Activated T-helper 9 cell treated with anti-CD3 and anti-CD28 coated beads, Interleukin-2, amount 50 U/mL, for 16 hours (primary cell): ENCODE measurements at regions not wholly inside any gene's neighbourhood (a gene's known extent, or its start where the extent isn't known, plus 50 kb on each side); places are given as distances from the start of the nearest gene placed in this dataset.

Experiments
- DNase-seq: peaks from one replicate; pipeline ENCODE4 v3.0.0-alpha.2; 2020; ENCODE audit warnings: low read depth

- DNase-seq = no peak
Measured at GRCh38 chr14:95382747-95383146, 63.0 kb upstream of the CLMN start.

GRCh38 chr14:95381726-95382125 is 62.0 kb upstream of the CLMN start:
- no peak for DNase-seq

DNA sequence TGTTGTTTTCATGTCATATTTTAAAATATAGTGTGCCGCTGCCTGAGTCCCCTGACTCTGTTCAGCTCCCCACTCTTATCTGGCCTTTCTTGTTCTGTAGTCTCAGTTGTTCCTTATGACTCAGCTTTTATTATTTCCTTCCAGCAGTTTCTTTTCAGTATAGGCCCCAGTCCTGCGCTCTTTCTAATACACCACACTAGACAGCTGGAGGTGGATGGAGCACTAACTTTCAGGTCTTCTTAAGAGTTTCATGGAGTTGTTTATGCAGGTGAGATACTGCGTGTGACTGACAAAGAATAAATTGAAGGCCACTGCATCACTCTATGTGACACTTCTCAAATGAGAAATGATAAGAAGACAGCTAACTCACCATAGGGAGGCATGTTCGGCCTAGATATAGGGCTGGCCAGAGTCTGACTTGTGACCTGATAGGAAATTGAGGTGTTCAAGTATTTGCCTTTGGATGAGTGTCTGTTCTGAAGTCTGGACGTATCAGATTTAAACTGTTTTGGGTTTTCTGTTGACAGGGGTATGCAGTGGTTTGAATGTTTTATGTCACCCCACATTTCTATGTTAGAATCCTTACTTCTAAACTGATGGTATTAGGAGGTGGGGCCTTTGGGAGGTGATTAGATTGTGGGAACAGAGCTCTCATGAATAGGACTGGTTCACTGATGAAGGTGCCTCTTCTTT is 60.8 kb upstream of the CLMN start:
- DNase-seq = no peak

- DNase-seq = no peak
Measured at GRCh38 chr14:95379634-95380033, 59.9 kb upstream of the CLMN start.

- DNase-seq = no peak
Measured at GRCh38 chr14:95375539-95376109, 55.9 kb upstream of the CLMN start.

- no peak for DNase-seq
Measured at GRCh38 chr14:95374239-95374997, 54.7 kb upstream of the CLMN start.

DNA sequence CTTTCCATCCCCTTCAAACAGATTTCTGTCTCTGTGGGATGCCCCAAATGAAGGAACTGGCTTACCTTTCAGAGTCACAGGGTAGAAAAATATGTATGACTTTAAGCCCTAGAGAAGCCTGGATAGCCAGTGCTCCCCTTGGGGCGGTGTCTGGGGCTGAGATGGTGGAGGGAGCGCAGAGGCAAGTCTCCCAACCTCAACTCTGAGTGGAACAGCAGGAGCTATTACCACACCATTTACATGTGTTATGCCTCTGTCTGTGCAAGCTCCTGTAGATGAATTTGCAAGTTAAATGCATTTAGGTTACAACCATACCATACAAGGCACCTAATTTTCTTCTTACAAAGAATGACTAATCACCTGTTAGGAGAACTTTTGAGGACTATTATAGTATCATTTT is 50.4 kb upstream of the CLMN start:
- DNase-seq = no peak
